Heart right ventricle (tissue), 16 donors: ENCODE measurements at regions not wholly inside any gene's neighbourhood (a gene's known extent, or its start where the extent isn't known, plus 50 kb on each side); places are given as distances from the start of the nearest gene placed in this dataset.
"Not testable (repeated sequence)": the region's sequence is repeated elsewhere in the genome, so short reads cannot be mapped to it uniquely, and the experiment has no call there.

Source experiments
- ATAC-seq, 8 donors: fragments of 200-7000 bp; cut with Tn5 transposase; one replicate each; pipeline ENCODE4 v1.9.1; 2020; ENCODE audit warnings: mild to moderate bottlenecking in 8 of 8, moderate library complexity in 8 of 8, moderate number of reproducible peaks in 1 of 8
- DNase-seq, 2 donors: peaks; one replicate each; pipeline ENCODE4 v3.0.0-alpha.2; 2020
- H3K27ac ChIP-seq, 10 donors: fragments of 200-600 bp; sonication (generic) in 2 of 10; one replicate each; pipeline versions ENCODE4 v1.5.0 to v1.8.0; 2020 to 2022; ENCODE audit warnings: mild to moderate bottlenecking in 3 of 10
- H3K27me3 ChIP-seq, 7 donors: fragments of 200-600 bp; one replicate each; pipeline ENCODE4 v1.8.0; 2021 to 2022; ENCODE audit warnings: mild to moderate bottlenecking in 2 of 7
- H3K36me3 ChIP-seq, 9 donors: fragments of 200-600 bp; sonication (generic) in 1 of 9; one replicate each; pipeline versions ENCODE4 v1.5.0 to v1.8.0; 2020 to 2022; ENCODE audit warnings: mild to moderate bottlenecking in 2 of 9
- H3K4me1 ChIP-seq, 9 donors: fragments of 200-600 bp; sonication (generic) in 1 of 9; one replicate each; pipeline versions ENCODE4 v1.5.0 to v1.8.0; 2020 to 2022; ENCODE audit warnings: mild to moderate bottlenecking in 4 of 9
- H3K4me3 ChIP-seq, 10 donors: fragments of 200-600 bp; sonication (generic) in 2 of 10; one replicate each; pipeline versions ENCODE4 v1.5.0 to v1.8.0; 2020 to 2022; ENCODE audit warnings: mild to moderate bottlenecking in 7 of 10, moderate library complexity in 2 of 10
- H3K9me3 ChIP-seq, 11 donors: fragments of 200-600 bp in 10 of 11; sonication (generic) in 2 of 11; one replicate each; pipeline versions ENCODE4 v1.5.0 to v1.8.0; 2013 to 2022; ENCODE audit warnings: mild to moderate bottlenecking in 2 of 11, control low read depth in 1 of 11, moderate library complexity in 1 of 11
- CTCF ChIP-seq, 9 donors: fragments of 200-600 bp; sonication (generic) in 2 of 9; IDR thresholded peaks; one replicate each; pipeline versions ENCODE4 v1.5.0 to v1.8.0; 2021 to 2022; ENCODE audit warnings: antibody characterized with exemption in 9 of 9, mild to moderate bottlenecking in 5 of 9, moderate library complexity in 1 of 9
- WGBS, 2 donors: extraction: QIAGEN DNeasy Blood & Tissue Kit; methylation state at CpG; one replicate each; pipeline ENCODE4 v1.1.7; 2013; ENCODE audit warnings: inconsistent platforms in 1 of 2; 5-methylcytosine and 5-hydroxymethylcytosine counted together
- intact Hi-C, 10 donors: fragments of 100-400 bp; cut with DNase I; formaldehyde crosslinking; loops; one replicate each; pipeline versions ENCODE4 v1.11.1 to v1.14.2; 2022
- donor health status: Arrhythmogenic right ventricular cardiomyopathy.
- donor health status: ischemic (EF 13 %, LVEDD 7.1; RV severe dilation, severe dysfunction).
- donor health status: healthy with polysubstance abuse.
- donor health status: DM: no; HTN: yes; CAD: no.
- donor health status: DM: no; HTN: no; CAD: no.
- donor health status: ischemic (EF 25% LVEDD 6.9; RV normal size, moderate dysfunction).
- donor health status: ischemic (EF 25% LVEDD 5.7; RV mildly dilated, moderate dysfunction).
- donor health status: healthy.
- donor health status: DM: yes; HTN: yes; CAD: no.
- donor health status: Ischemic cardiomyopathy.
- donor health status: ischemic (EF 35%, LVEDD 5.7; RV mildly dilated, moderate dysfunction).
- donor health status: nonischemic (EF 11% LVEDD 7.7; RV severe dilation, severe dysfunction).
- donor health status: DM: yes; HTN: yes; CAD: no.
- donor health status: PGD.
- donor health status: ischemic (EF 29% LVEDD 5.4; RV normal size, mild dysfunction).
- donor health status: nonischemic (EF 23%, LVEDD 6.1; RV moderate dilation, normal function).

- peak in 7 of 8 donors; percentile 27 to 74 (median 60) for ATAC-seq
- Histone ChIP-seq H3K4me3 (no peak overlapping the region), H3K36me3 (no peaks in the 10 kb centered on the region), H3K27ac (peak overlapping the region; percentile 36 to 77 (median 67)), H3K9me3 (peaks cover 0 to 6% (median 0%) of the 10 kb centered on the region in 11 donors), H3K27me3 (no peaks in the 10 kb centered on the region), H3K4me1 (peaks cover 14 to 50% (median 28%) of the 10 kb centered on the region in 9 donors)
- no peak for DNase-seq
- WGBS, 2 donors = 84 to 88% methylated on average over 9 of the region's 9 CpGs
- TF ChIP-seq CTCF (IDR thresholded peaks at IDR 0.05) = no peak
- intact Hi-C loops = no loop called here
Measured at GRCh38 chr5:172534229-172535107, 80.1 kb upstream of the SH3PXD2B start.

- no peak overlapping the region for H3K4me3 ChIP-seq
- ATAC-seq (peak in 7 of 8 donors; percentile 56 to 95 (median 69)), DNase-seq (no peak)
- no peaks in the 10 kb centered on the region for H3K36me3 ChIP-seq
- no peaks in the 10 kb centered on the region for H3K27me3 ChIP-seq
- peak overlapping the region; percentile 36 to 77 (median 67) for H3K27ac ChIP-seq
- TF ChIP-seq CTCF (IDR thresholded peaks at IDR 0.05) = peak in 1 of 9 donors; percentile 8
- WGBS, 2 donors = 19 to 21% methylated on average over 12 of the region's 12 CpGs
- H3K9me3 ChIP-seq = peaks cover 0 to 6% (median 0%) of the 10 kb centered on the region in 11 donors
- intact Hi-C loops = no loop called here
- peaks cover 14 to 56% (median 28%) of the 10 kb centered on the region in 9 donors for H3K4me1 ChIP-seq
Measured at GRCh38 chr5:172533399-172534228, 79.3 kb upstream of the SH3PXD2B start.

GRCh38 chr5:172533058-172533398 is 78.7 kb upstream of the SH3PXD2B start:
- WGBS, 2 donors = 90 to 93% methylated on average over 10 of the region's 10 CpGs
- peaks cover 0 to 6% (median 0%) of the 10 kb centered on the region in 11 donors for H3K9me3 ChIP-seq
- DNase-seq = no peak
- no peak for TF ChIP-seq CTCF (IDR thresholded peaks at IDR 0.05)
- H3K4me3 ChIP-seq = no peak overlapping the region
- intact Hi-C loops = no loop called here
- ATAC-seq = no peak
- peaks cover 14 to 61% (median 31%) of the 10 kb centered on the region in 9 donors for H3K4me1 ChIP-seq
- H3K27ac ChIP-seq = peak overlapping the region in 7 of 10 donors; percentile 36 to 77 (median 73)
- H3K27me3 ChIP-seq = no peaks in the 10 kb centered on the region
- H3K36me3 ChIP-seq = no peaks in the 10 kb centered on the region

- H3K27me3 ChIP-seq, intact Hi-C loops, H3K4me3 ChIP-seq, DNase-seq, H3K36me3 ChIP-seq, H3K9me3 ChIP-seq, ATAC-seq: not testable (repeated sequence)
- 93% methylated on average over 8 of the region's 8 CpGs for WGBS, 2 donors
- peaks cover 14 to 67% (median 31%) of the 10 kb centered on the region in 9 donors for H3K4me1 ChIP-seq
- peak overlapping the region in 1 of 10 donors; percentile 76 for H3K27ac ChIP-seq
Measured at GRCh38 chr5:172532439-172532838, 78.1 kb upstream of the SH3PXD2B start.
